Caco-2 (cell line): ENCODE measurements at regions not wholly inside any gene's neighbourhood (a gene's known extent, or its start where the extent isn't known, plus 50 kb on each side); places are given as distances from the start of the nearest gene placed in this dataset.

ENCODE experiments used
- BruUV-seq: library from RNA; stranded (reverse); fragments of 400-500 nt; replicated peaks from 2 replicates; lab custom pipeline; 2021; lab: Mats Ljungman, UMichigan
- CTCF ChIA-PET: fragments of 300-600 bp; sonication (Branson Sonifier 250); formaldehyde crosslinking; loops from one replicate; lab custom pipeline; 2022; ENCODE audit warnings: antibody characterized with exemption; lab: Charles Lee
- POLR2A ChIA-PET: fragments of 300-600 bp; sonication (Branson Sonifier 250); formaldehyde crosslinking; loops from one replicate; lab custom pipeline; 2022; ENCODE audit warnings: antibody characterized with exemption; lab: Charles Lee
- DNase-seq, 2 experiments: peaks; one replicate each; pipeline versions ENCODE4 v3.0.0 to v3.0.0-alpha.2; 2020 to 2022
- H3K27me3 ChIP-seq: replicated peaks from 2 replicates; pipeline ENCODE4 v1.6.0; 2011; ENCODE audit warnings: low read length; ENCODE audit not compliant: control insufficient read depth, insufficient read depth
- H3K36me3 ChIP-seq: 2 replicates; pipeline ENCODE4 v1.5.1; 2011; ENCODE audit warnings: low read length; ENCODE audit not compliant: control insufficient read depth, insufficient read depth
- H3K4me1 ChIP-seq: fragments of 250-450 bp; sonication (Bioruptor Pico); 2 replicates; pipeline ENCODE4 v1.5.1; 2020; ENCODE audit warnings: mild to moderate bottlenecking
- H3K4me3 ChIP-seq: 2 replicates; pipeline ENCODE4 v1.5.1; 2011; ENCODE audit warnings: low read depth, mild to moderate bottlenecking, control low read depth, low read length
- H3K9me3 ChIP-seq: fragments of 250-450 bp; sonication (Bioruptor Pico); 2 replicates; pipeline ENCODE4 v1.5.1; 2020; ENCODE audit warnings: mild to moderate bottlenecking, moderate library complexity
- H3K27ac Mint-ChIP-seq: one replicate; pipeline ENCODE4 v1.8.0; 2022; ENCODE audit warnings: mixed read lengths; ENCODE audit not compliant: unreplicated experiment
- H3K27me3 Mint-ChIP-seq: one replicate; pipeline ENCODE4 v1.8.0; 2022; ENCODE audit warnings: mixed read lengths; ENCODE audit not compliant: insufficient read depth, unreplicated experiment
- H3K36me3 Mint-ChIP-seq: one replicate; pipeline ENCODE4 v1.8.0; 2022; ENCODE audit warnings: mild to moderate bottlenecking, mixed read lengths; ENCODE audit not compliant: insufficient read depth, unreplicated experiment
- H3K4me1 Mint-ChIP-seq: one replicate; pipeline ENCODE4 v1.8.0; 2022; ENCODE audit warnings: low read depth, mixed read lengths; ENCODE audit not compliant: unreplicated experiment
- H3K4me3 Mint-ChIP-seq: one replicate; pipeline ENCODE4 v1.8.0; 2022; ENCODE audit warnings: mild to moderate bottlenecking, moderate library complexity, mixed read lengths; ENCODE audit not compliant: unreplicated experiment
- H3K9me3 Mint-ChIP-seq: one replicate; pipeline ENCODE4 v1.8.0; 2022; ENCODE audit warnings: mixed read lengths; ENCODE audit not compliant: unreplicated experiment
- CTCF ChIP-seq, 2 experiments: fragments of 200-600 bp in 1 of 2; IDR thresholded peaks; 1 replicate in 1 of 2; 2 replicates in 1 of 2; pipeline versions ENCODE4 v1.5.1 to v1.8.0; 2011 to 2022; ENCODE audit warnings: antibody characterized with exemption in 1 of 2, control low read depth in 1 of 2, inconsistent platforms in 1 of 2, low read depth in 1 of 2, low read length in 1 of 2, mild to moderate bottlenecking in 1 of 2, moderate library complexity in 1 of 2; ENCODE audit not compliant: insufficient read depth in 1 of 2, severe bottlenecking in 1 of 2, unreplicated experiment in 1 of 2
- intact Hi-C: fragments of 100-400 bp; cut with micrococcal nuclease; formaldehyde crosslinking; loops from one replicate; pipeline ENCODE4 v1.10.0; 2022; ENCODE audit not compliant: unreplicated experiment

- BruUV-seq = no TSS peak
- H3K4me3 Mint-ChIP-seq = no peak overlapping the region
- no peaks in the 10 kb centered on the region for H3K36me3 ChIP-seq
Measured at GRCh38 chr21:35373998-35374397, 324.9 kb upstream of the RUNX1 start.

GRCh38 chr21:35372201-35372600 lies 323.1 kb upstream of the RUNX1 start:
- intact Hi-C loops = no loop called here
- POLR2A ChIA-PET = no interaction called here
- H3K4me3 ChIP-seq = no peak overlapping the region
- no peak overlapping the region for H3K27ac Mint-ChIP-seq
- no peaks in the 10 kb centered on the region for H3K27me3 ChIP-seq
- CTCF ChIA-PET = no interaction called here
- H3K27me3 Mint-ChIP-seq = no peaks in the 10 kb centered on the region
- H3K9me3 Mint-ChIP-seq = no peaks in the 10 kb centered on the region
- DNase-seq = no peak
- H3K4me3 Mint-ChIP-seq = no peak overlapping the region
- H3K4me1 Mint-ChIP-seq = no peaks in the 10 kb centered on the region
- no TSS peak for BruUV-seq
- no peaks in the 10 kb centered on the region for H3K36me3 ChIP-seq
- H3K9me3 ChIP-seq = peaks cover 5% of the 10 kb centered on the region; the same call in 1 of the 2 replicates
- H3K4me1 ChIP-seq = no peaks in the 10 kb centered on the region
- no peaks in the 10 kb centered on the region for H3K36me3 Mint-ChIP-seq
- no peak for TF ChIP-seq CTCF (IDR thresholded peaks at IDR 0.05; ENCODE audit: insufficient read depth in 1 of 2, low read depth in 1 of 2, low read length in 1 of 2, severe bottlenecking in 1 of 2, unreplicated experiment in 1 of 2)

More at GRCh38 chr21:35373998-35374397, 324.9 kb upstream of the RUNX1 start:
- intact Hi-C loops = no loop called here
- Histone ChIP-seq H3K27me3 (no peaks in the 10 kb centered on the region), H3K4me3 (no peak overlapping the region), H3K4me1 (no peaks in the 10 kb centered on the region), H3K9me3 (peaks cover 5% of the 10 kb centered on the region; the same call in 1 of the 2 replicates)
- CTCF ChIA-PET = no interaction called here
- DNase-seq = no peak
- POLR2A ChIA-PET = no interaction called here
- no peaks in the 10 kb centered on the region for H3K27me3 Mint-ChIP-seq
- TF ChIP-seq CTCF (IDR thresholded peaks at IDR 0.05; ENCODE audit: insufficient read depth in 1 of 2, low read depth in 1 of 2, low read length in 1 of 2, severe bottlenecking in 1 of 2, unreplicated experiment in 1 of 2) = no peak
- no peaks in the 10 kb centered on the region for H3K4me1 Mint-ChIP-seq
- no peaks in the 10 kb centered on the region for H3K36me3 Mint-ChIP-seq
- no peak overlapping the region for H3K27ac Mint-ChIP-seq
- H3K9me3 Mint-ChIP-seq = no peaks in the 10 kb centered on the region

- Mint-ChIP-seq H3K9me3 (no peaks in the 10 kb centered on the region), H3K27ac (no peak overlapping the region), H3K36me3 (no peaks in the 10 kb centered on the region), H3K27me3 (no peaks in the 10 kb centered on the region), H3K4me3 (no peak overlapping the region), H3K4me1 (no peaks in the 10 kb centered on the region)
- H3K36me3 ChIP-seq = no peaks in the 10 kb centered on the region
- DNase-seq = no peak
- ChIA-PET POLR2A (no interaction called here), CTCF (no interaction called here)
- no TSS peak for BruUV-seq
- peaks cover 5% of the 10 kb centered on the region; the same call in 1 of the 2 replicates for H3K9me3 ChIP-seq
- no peaks in the 10 kb centered on the region for H3K4me1 ChIP-seq
- H3K4me3 ChIP-seq = no peak overlapping the region
- intact Hi-C loops = no loop called here
- no peak for TF ChIP-seq CTCF (IDR thresholded peaks at IDR 0.05; ENCODE audit: insufficient read depth in 1 of 2, low read depth in 1 of 2, low read length in 1 of 2, severe bottlenecking in 1 of 2, unreplicated experiment in 1 of 2)
- H3K27me3 ChIP-seq = no peaks in the 10 kb centered on the region
Measured at GRCh38 chr21:35370671-35371070, 321.6 kb upstream of the RUNX1 start.
